GM12872 (cell line): ENCODE measurements at regions not wholly inside any gene's neighbourhood (a gene's known extent, or its start where the extent isn't known, plus 50 kb on each side); places are given as distances from the start of the nearest gene placed in this dataset.

Source experiments
- TF ChIP-seq, protein P1 (sequence below): IDR thresholded peaks from 3 replicates; pipeline ENCODE4 v1.5.1; 2011; ENCODE audit warnings: low read depth, mild to moderate bottlenecking, low read length, moderate library complexity; ENCODE audit not compliant: insufficient read depth

DNA sequence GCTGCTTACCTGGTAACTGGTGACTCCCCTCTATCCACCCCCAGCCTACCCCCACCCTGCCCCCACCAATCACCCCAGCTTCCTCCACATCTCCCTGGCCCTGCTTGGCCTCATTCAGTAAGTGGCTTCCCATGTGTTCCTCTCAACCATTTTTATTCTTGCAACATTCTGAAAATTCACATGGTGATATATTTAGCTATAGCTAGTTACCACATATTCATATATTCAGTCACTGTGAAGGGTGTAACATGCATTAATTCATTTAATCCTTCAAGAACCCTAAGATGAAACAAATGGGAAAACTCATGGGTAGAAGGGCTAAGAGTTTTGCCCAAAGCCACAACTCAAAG, 95.4 kb upstream of the CEP85L start:
- TF ChIP-seq, protein P1, sequence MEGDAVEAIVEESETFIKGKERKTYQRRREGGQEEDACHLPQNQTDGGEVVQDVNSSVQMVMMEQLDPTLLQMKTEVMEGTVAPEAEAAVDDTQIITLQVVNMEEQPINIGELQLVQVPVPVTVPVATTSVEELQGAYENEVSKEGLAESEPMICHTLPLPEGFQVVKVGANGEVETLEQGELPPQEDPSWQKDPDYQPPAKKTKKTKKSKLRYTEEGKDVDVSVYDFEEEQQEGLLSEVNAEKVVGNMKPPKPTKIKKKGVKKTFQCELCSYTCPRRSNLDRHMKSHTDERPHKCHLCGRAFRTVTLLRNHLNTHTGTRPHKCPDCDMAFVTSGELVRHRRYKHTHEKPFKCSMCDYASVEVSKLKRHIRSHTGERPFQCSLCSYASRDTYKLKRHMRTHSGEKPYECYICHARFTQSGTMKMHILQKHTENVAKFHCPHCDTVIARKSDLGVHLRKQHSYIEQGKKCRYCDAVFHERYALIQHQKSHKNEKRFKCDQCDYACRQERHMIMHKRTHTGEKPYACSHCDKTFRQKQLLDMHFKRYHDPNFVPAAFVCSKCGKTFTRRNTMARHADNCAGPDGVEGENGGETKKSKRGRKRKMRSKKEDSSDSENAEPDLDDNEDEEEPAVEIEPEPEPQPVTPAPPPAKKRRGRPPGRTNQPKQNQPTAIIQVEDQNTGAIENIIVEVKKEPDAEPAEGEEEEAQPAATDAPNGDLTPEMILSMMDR: no peak

DNA sequence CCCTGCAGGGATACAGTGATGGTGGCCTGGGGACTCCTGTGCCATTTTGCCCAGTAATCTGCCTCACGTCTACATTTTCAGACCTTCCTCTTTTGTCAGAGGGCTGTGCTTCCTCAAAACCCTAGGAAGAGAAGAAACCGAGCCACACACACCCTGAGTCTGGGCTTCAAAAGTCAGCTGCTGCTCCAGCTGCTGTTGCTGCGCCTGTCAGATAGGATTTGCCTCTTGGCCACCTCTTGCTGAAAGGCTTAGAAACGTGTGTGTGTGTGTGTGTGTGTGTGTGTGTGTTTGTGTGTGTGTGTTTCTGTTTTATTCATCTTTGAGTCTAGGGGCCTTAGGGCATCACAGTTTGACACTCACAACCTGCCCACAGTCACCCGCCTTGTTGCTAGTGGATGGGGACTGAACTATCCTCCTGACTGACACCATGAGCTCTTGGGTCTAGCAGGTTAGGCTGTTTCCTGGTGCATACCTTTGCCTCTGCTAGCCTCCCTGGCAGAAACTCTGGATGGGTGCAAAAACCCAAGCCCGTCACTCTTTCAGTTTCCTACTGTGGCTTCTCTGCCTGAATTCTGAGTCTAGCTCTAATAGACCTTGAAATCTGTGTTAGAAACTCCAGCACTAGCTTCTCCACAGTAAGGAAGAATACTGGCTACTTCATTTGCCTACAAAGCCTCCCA, 94.9 kb upstream of the CEP85L start:
- TF ChIP-seq, protein P1: no peak

DNA sequence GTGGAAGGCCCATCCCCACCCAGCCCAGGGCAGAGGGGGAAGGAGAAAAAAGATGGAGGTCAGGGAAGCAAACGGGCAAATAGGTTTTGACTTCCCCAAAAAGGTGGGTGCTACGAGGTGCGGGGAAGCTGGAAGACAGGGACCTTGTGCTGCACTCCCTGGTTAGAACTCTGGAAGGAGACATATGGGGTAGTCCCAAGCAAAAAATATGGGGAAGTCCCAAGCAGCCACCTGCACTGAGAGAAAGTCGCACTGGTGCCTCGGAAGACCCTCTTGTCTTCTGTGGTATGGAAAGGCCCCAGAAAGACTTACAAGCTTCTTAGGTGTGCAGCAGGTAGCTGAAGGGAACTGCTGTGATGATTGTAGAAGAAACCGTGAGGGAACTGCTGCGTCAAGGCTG, 93.8 kb upstream of the CEP85L start:
- TF ChIP-seq, protein P1: no peak

DNA sequence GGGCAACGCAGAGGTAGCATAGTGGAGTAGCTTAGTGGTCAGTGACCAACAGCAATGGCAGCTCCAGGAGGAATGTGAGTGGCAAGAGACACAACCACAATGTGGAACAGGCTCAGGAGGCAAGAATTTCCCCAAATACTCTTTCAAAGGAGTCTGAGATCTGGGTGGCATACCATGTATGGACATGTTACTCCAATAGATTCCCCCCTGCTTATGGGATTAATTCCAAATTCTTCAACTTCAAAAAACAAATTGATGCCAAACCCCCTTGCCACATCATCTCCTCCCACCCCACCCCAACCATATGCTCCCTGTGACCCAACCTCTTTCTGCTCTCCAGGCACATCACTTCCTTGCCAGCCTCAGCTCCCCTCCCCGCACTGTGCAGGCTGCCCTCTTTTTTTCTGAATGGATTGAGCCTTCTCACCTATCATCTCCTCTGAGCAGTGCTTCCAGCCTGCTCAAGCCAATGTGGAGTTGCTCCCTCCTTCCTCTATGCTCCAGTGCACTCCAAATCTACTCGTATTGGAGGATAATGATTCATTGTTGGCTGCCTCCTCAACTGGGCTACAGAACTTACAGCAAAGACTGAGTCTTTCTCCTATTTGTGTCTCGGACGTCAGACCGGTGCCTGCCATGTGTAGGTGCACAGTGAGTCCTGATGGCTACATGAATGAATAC, 93.0 kb upstream of the CEP85L start:
- TF ChIP-seq, protein P1: no peak

GRCh38 chr6:118743746-118744145, 92.4 kb upstream of the CEP85L start:
- TF ChIP-seq, protein P1: no peak

DNA sequence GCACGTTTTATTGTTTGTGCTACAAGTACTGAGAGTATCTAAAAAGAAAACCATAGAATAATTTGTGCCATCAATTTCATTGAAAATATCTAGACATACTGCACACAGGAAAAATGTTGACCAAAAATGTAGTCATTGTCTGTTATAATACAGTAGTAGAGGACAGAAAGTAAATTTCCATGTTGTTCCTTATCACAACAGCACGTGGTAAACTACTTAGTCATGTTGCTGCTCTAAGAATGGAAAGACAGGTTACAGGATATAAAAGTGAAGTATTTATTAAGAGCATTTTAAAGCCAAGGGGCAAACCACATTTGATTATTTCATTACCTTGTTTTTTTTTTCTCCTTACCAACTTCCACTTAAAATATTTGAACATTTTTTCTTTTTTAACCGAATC, 89.0 kb upstream of the CEP85L start:
- TF ChIP-seq, protein P1: no peak

DNA sequence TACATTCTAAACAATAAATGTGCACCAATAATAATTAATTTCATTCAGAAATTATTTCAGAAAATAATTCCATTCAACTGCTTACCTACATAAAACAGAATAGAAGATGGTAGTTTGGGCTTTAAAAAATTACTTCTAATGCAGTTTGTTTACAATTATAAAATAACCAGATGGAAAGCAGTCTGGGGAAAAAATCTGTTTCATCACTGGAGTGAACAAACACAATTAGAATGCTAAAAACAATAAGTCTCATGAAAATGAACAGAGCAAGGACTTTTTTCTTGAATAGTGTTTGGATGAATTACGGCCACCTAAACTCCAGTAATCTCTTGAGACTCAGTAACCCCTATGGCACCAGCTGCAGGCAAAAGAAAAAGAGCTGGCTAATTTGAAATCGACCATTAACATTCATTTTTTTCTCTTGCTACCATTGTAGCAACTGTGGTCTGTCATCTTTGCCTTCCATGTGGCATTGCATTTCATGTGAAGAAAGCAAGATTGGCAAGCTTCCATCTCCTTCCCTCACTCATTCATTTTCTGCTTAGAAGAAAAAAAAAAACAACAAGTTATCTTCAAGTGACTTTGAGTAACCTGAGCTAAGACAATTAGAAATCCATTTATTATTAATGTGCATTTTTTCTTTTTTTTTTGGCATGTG, 88.4 kb upstream of the CEP85L start:
- TF ChIP-seq, protein P1: no peak
